ENCODE measurements at regions not wholly inside any gene's neighbourhood (a gene's known extent, or its start where the extent isn't known, plus 50 kb on each side); places are given as distances from the start of the nearest gene placed in this dataset.
A peak's percentile ranks its signal among the peaks of the same experiment; 100 is the strongest.

DNA sequence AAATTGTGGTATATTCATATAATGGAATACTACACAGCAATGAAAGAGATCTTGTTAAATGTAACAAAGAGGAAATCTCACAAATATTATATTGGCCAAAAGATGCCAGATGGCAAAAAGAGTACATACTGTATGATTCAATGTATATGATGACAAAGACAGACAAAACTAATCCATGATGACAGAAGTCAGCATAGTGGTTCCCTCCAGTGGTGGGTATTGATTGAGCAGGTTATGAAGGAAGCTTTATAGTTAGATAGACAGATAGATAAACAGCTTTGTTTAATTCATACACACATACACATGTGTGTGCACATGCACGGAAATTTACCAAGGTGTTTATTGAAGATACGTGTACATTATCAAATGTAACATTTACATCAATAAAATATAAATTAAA, 74.4 kb upstream of the SMIM36 start:
- no peak overlapping the region for H3K4me3 Mint-ChIP-seq (ENCODE audit: low read depth, unreplicated experiment)
- peaks cover 5% of the 10 kb centered on the region for H3K9me3 Mint-ChIP-seq (ENCODE audit: low read depth, unreplicated experiment)
- DNase-seq: no peak
- BruUV-seq (replicated peaks): no TSS peak
- CTCF ChIA-PET: no interaction called here
- no peaks in the 10 kb centered on the region for H3K27me3 Mint-ChIP-seq (ENCODE audit: unreplicated experiment)
- H3K4me1 Mint-ChIP-seq (ENCODE audit: low read depth, unreplicated experiment): peaks cover 73% of the 10 kb centered on the region
- intact Hi-C loops (cut with micrococcal nuclease; ENCODE audit: unreplicated experiment): loop anchor here (5.0 kb wide), 2 partner anchors 38 to 58 kb away; no protein-coding TSS in a partner anchor
- TF ChIP-seq, protein P1, sequence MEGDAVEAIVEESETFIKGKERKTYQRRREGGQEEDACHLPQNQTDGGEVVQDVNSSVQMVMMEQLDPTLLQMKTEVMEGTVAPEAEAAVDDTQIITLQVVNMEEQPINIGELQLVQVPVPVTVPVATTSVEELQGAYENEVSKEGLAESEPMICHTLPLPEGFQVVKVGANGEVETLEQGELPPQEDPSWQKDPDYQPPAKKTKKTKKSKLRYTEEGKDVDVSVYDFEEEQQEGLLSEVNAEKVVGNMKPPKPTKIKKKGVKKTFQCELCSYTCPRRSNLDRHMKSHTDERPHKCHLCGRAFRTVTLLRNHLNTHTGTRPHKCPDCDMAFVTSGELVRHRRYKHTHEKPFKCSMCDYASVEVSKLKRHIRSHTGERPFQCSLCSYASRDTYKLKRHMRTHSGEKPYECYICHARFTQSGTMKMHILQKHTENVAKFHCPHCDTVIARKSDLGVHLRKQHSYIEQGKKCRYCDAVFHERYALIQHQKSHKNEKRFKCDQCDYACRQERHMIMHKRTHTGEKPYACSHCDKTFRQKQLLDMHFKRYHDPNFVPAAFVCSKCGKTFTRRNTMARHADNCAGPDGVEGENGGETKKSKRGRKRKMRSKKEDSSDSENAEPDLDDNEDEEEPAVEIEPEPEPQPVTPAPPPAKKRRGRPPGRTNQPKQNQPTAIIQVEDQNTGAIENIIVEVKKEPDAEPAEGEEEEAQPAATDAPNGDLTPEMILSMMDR (IDR thresholded peaks at IDR 0.05; ENCODE audit: unreplicated experiment): no peak
- no peaks in the 10 kb centered on the region for H3K36me3 Mint-ChIP-seq (ENCODE audit: insufficient read depth, unreplicated experiment)
- H3K27ac Mint-ChIP-seq (ENCODE audit: unreplicated experiment): no peak overlapping the region

DNA sequence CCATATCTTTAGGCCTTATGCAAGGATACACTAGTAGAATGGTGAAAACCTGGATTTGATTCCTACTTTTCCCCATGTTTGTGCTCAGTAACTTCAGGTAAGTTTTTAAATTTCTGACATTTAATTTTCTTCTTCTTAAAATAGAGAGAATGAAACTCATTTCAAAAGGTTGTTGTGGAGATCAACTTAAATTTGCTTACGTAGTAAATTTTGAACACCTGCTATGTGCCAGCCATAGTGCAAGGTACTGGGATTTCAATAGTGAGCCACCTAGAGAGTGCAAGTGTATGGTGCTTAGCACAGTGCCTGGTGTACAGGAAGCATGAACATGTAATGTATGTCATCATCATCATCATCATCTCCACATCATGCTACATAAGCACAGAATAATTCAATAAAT, 73.6 kb upstream of the SMIM36 start:
- CTCF ChIA-PET: interaction anchor here (1.4 kb wide), 1 partner anchor 17 kb away, joined by 5 read pairs; no protein-coding TSS in a partner anchor
- intact Hi-C loops (cut with micrococcal nuclease; ENCODE audit: unreplicated experiment): loop anchor here (1.0 to 5.0 kb wide), 3 partner anchors 9 to 58 kb away; no protein-coding TSS in a partner anchor
- no peak overlapping the region for H3K4me3 Mint-ChIP-seq (ENCODE audit: low read depth, unreplicated experiment)
- no peaks in the 10 kb centered on the region for H3K36me3 Mint-ChIP-seq (ENCODE audit: insufficient read depth, unreplicated experiment)
- BruUV-seq (replicated peaks): no TSS peak
- peak overlapping the region; percentile 73 for H3K27ac Mint-ChIP-seq (ENCODE audit: unreplicated experiment)
- peaks cover 2% of the 10 kb centered on the region for H3K9me3 Mint-ChIP-seq (ENCODE audit: low read depth, unreplicated experiment)
- peaks cover 67% of the 10 kb centered on the region for H3K4me1 Mint-ChIP-seq (ENCODE audit: low read depth, unreplicated experiment)
- TF ChIP-seq, protein P1 (IDR thresholded peaks at IDR 0.05; ENCODE audit: unreplicated experiment): no peak
- no peaks in the 10 kb centered on the region for H3K27me3 Mint-ChIP-seq (ENCODE audit: unreplicated experiment)
- DNase-seq: no peak

DNA sequence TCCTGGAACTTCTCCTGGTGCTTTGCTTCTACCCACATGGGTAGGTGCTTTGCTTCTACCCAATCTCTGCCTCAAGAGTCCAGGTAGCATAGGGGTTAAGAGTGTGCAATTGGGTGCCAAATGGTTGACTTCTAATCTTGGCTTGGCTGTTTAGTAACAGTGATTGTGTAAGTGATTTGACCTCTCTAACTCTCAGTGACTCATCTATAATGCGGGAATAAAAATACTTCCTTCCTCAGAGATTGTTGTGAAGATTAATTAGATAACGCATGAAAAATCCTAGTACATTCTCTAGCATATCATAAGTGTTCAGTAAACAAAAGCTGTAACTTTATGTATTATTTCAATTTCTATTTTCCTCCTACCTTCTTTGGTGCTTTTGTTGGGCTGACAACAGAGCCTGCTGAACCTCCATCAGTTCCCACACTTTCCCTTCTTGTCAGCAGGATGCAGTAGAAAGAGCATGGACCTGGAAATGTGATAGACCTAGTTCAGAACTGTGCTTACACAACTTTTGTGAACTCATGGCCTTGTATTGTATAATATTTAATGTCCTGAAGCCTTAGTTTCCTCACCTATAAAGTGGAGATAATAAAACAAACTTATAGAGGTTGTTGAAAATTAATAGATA, 72.9 kb upstream of the SMIM36 start:
- H3K27me3 Mint-ChIP-seq (ENCODE audit: unreplicated experiment): no peaks in the 10 kb centered on the region
- peak overlapping the region; percentile 73 for H3K27ac Mint-ChIP-seq (ENCODE audit: unreplicated experiment)
- no TSS peak for BruUV-seq (replicated peaks)
- DNase-seq: peak; percentile 5
- peaks cover 64% of the 10 kb centered on the region for H3K4me1 Mint-ChIP-seq (ENCODE audit: low read depth, unreplicated experiment)
- CTCF ChIA-PET: interaction anchor here (1.4 kb wide), 1 partner anchor 18 kb away, joined by 5 read pairs; no protein-coding TSS in a partner anchor
- intact Hi-C loops (cut with micrococcal nuclease; ENCODE audit: unreplicated experiment): loop anchor here (1.0 kb wide), 1 partner anchor 8 kb away; no protein-coding TSS in a partner anchor
- no peak overlapping the region for H3K4me3 Mint-ChIP-seq (ENCODE audit: low read depth, unreplicated experiment)
- H3K36me3 Mint-ChIP-seq (ENCODE audit: insufficient read depth, unreplicated experiment): no peaks in the 10 kb centered on the region
- TF ChIP-seq, protein P1 (IDR thresholded peaks at IDR 0.05; ENCODE audit: unreplicated experiment): no peak
- peaks cover 2% of the 10 kb centered on the region for H3K9me3 Mint-ChIP-seq (ENCODE audit: low read depth, unreplicated experiment)

DNA sequence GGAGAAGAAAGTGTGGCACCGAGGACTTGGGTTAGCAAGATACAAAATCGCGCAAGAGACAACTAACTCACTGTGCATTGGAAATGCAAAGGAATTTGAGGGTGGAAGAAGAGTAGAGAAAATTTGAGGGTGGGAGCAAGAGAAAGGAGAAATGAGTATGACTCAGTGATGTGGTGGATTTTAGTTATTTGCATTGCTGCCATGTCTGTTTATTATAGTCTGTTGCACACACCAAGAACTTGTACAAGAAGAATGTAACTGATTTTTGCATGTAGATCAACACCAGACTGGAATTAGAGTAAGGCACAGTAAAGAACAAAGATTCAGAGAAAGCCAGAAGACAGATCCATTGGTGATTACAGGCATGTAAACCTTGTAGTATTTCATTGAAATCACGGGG, 71.6 kb upstream of the SMIM36 start:
- Mint-ChIP-seq H3K36me3 (ENCODE audit: insufficient read depth, unreplicated experiment) (no peaks in the 10 kb centered on the region), H3K27ac (ENCODE audit: unreplicated experiment) (peak overlapping the region; percentile 28), H3K9me3 (ENCODE audit: low read depth, unreplicated experiment) (peaks cover 2% of the 10 kb centered on the region), H3K4me3 (ENCODE audit: low read depth, unreplicated experiment) (no peak overlapping the region), H3K27me3 (ENCODE audit: unreplicated experiment) (no peaks in the 10 kb centered on the region), H3K4me1 (ENCODE audit: low read depth, unreplicated experiment) (peaks cover 51% of the 10 kb centered on the region)
- TF ChIP-seq, protein P1 (IDR thresholded peaks at IDR 0.05; ENCODE audit: unreplicated experiment): no peak
- no TSS peak for BruUV-seq (replicated peaks)
- DNase-seq: no peak
- intact Hi-C loops (cut with micrococcal nuclease; ENCODE audit: unreplicated experiment): no loop called here
- CTCF ChIA-PET: no interaction called here
